Left ventricle myocardium inferior (tissue), 1 donor: ENCODE measurements at regions not wholly inside any gene's neighbourhood (a gene's known extent, or its start where the extent isn't known, plus 50 kb on each side); places are given as distances from the start of the nearest gene placed in this dataset.
A peak's percentile ranks its signal among the peaks of the same experiment; 100 is the strongest.
"Not testable (repeated sequence)": the region's sequence is repeated elsewhere in the genome, so short reads cannot be mapped to it uniquely, and the experiment has no call there.

Experiments
- DNase-seq: peaks from one replicate; pipeline ENCODE4 v3.0.0-alpha.2; 2020
- H3K27ac ChIP-seq: fragments of 200-600 bp; replicated peaks from 2 replicates; pipeline ENCODE4 v1.8.0; 2021
- H3K27me3 ChIP-seq: fragments of 200-600 bp; 2 replicates; pipeline ENCODE4 v1.8.0; 2021; ENCODE audit warnings: low read depth
- H3K36me3 ChIP-seq: fragments of 200-600 bp; 2 replicates; pipeline ENCODE4 v1.8.0; 2021
- H3K4me1 ChIP-seq: fragments of 200-600 bp; 2 replicates; pipeline ENCODE4 v1.8.0; 2021
- H3K4me3 ChIP-seq: fragments of 200-600 bp; 2 replicates; pipeline ENCODE4 v1.8.0; 2021; ENCODE audit warnings: mild to moderate bottlenecking, moderate library complexity
- H3K9me3 ChIP-seq: fragments of 200-600 bp; replicated peaks from 2 replicates; pipeline ENCODE4 v1.8.0; 2021
- CTCF ChIP-seq: fragments of 200-600 bp; IDR thresholded peaks from 2 replicates; pipeline ENCODE4 v1.8.0; 2021; ENCODE audit warnings: antibody characterized with exemption, mild to moderate bottlenecking, borderline replicate concordance
- intact Hi-C: fragments of 100-400 bp; cut with micrococcal nuclease; formaldehyde crosslinking; loops from one replicate; pipeline ENCODE4 v1.11.0; 2022
- donor health status: DM: no; HTN: yes; CAD: no; lungs with severe emphysema.

DNA sequence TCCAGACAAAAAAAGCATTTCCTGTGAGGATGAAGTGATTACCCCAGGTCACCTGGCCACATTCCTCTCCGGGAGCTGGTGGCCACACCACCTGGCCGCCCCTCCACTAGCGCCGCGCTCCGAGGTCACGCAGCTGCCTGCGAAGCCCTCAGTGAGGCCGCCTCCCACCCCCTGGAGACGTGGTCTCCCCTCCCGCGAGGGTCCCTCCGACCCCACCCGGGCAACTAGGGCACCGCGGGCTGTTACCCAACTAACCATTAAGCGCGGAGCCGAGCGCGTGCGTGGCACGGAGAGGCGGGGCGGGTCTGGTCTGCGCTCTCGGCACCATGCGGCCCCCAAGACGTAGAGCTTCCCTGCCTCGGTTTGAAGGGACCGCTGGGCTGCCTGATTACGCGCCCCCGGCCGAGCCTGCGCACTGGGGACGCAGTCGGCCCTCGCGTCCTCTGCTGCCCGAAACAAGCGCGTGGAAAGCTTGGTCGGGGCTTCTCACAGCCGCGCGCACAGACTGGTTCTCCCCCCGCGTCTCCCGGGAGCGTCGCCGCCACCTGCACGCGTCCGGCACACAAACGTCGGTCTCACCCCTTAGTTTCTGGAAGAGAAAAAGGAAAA, 106.5 kb downstream of the SLC16A1 start:
- no peaks in the 10 kb centered on the region for H3K36me3 ChIP-seq
- no peak overlapping the region for H3K27ac ChIP-seq
- peak; percentile 22 for DNase-seq
- peaks cover 12% of the 10 kb centered on the region for H3K4me1 ChIP-seq
- peaks cover 60% of the 10 kb centered on the region for H3K27me3 ChIP-seq
- TF ChIP-seq CTCF = no peak
- intact Hi-C loops = no loop called here
- no peaks in the 10 kb centered on the region for H3K9me3 ChIP-seq
- peak overlapping the region; percentile 67 for H3K4me3 ChIP-seq

DNA sequence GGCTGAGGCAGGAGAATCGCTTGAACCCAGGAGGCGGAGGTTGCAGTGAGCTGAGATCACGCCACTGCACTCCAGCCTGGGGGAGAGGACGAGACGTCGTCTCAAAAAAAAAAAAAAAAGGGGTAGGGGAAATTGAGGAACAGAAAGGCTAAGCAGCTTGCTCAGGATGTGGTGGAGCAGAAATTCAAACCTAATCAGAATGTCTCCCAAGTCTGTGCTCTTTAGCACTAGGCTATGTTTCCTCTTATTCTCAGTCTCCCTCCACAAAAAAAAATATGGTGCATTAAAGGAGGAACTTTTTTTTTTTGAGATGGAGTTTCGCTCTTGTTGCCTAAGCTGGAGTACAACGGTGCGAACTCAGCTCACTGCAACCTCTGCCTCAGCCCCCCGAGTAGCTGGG, 114.2 kb downstream of the SLC16A1 start:
- no peak for TF ChIP-seq CTCF
- no peak for DNase-seq
- no peak overlapping the region for H3K27ac ChIP-seq
- no peak overlapping the region for H3K4me3 ChIP-seq
- intact Hi-C loops = no loop called here
- H3K9me3 ChIP-seq = no peaks in the 10 kb centered on the region
- H3K4me1 ChIP-seq = peaks cover 10% of the 10 kb centered on the region
- no peaks in the 10 kb centered on the region for H3K36me3 ChIP-seq
- H3K27me3 ChIP-seq = no peaks in the 10 kb centered on the region

DNA sequence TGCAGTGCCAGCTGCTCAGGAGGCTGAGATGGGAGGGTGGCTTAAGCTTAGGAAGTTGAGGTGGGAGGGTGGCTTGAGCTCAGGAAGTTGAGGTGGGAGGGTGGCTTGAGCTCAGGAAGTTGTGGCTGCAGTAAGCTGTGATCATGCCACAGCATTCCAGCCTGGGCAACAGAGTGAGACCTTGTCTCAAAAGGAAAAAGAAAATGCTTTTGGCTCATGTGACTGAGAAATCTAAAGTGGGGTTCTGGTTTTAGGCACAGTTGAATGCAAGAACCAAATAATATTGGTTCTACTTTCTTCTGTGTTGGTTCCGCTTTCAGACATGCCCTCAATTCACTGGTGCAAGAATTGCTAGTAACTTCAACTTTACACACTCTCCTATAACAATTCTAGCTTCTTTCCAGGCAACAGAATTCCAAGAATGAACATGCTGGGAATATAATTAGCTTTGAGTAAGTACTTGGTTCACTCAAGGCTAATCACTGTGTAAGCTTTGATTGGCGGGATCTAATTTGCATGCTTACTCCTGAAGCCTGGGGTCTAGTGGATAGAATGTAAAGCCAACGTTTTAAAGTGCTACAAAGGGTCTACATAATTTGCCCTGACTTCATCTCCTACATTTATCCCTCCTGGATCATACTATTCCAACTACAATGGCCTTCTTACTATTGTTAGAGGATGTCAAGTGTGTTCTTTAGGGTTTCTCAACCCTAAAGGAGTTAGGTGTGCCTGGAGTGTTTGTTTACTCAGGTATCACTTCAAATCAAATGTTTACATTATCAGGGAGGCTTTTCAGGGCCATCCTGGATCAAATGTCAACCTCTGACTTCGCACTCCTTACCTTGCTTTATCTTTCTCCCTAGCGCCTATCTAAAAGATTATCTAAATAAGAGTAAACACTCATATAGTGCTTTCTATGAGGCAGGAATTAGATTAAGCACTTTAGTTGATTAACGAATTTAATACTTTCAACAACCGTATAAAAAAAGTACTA, 115.1 kb downstream of the SLC16A1 start:
- no peak for DNase-seq
- H3K4me3 ChIP-seq = no peak overlapping the region
- H3K4me1 ChIP-seq = peaks cover 10% of the 10 kb centered on the region
- H3K27me3 ChIP-seq = no peaks in the 10 kb centered on the region
- H3K27ac ChIP-seq = no peak overlapping the region
- TF ChIP-seq CTCF = no peak
- intact Hi-C loops = no loop called here
- H3K9me3 ChIP-seq = no peaks in the 10 kb centered on the region
- H3K36me3 ChIP-seq = no peaks in the 10 kb centered on the region

DNA sequence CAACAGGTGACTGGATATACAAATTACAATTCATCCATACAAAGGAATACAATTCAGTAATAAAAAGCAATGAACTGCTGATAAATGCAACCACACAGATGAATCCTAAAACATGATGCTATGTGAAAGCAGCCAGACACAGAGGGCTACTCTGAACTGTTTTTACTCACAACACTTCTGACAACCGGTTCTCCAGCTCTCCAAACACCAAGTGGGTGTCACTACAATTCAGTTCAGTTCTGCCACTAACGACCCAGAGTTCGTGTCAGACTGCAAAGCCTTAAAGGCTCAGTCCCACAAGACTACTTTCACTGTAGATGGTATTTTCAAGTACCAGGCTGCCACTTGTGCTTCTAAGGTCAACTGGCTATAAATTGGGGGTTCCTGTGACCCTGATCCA, 119.4 kb downstream of the SLC16A1 start:
- Histone ChIP-seq H3K27ac (no peak overlapping the region), H3K27me3 (no peaks in the 10 kb centered on the region), H3K4me3 (no peak overlapping the region), H3K9me3 (no peaks in the 10 kb centered on the region), H3K4me1 (peaks cover 13% of the 10 kb centered on the region), H3K36me3 (no peaks in the 10 kb centered on the region)
- no peak for DNase-seq
- intact Hi-C loops = no loop called here
- no peak for TF ChIP-seq CTCF

DNA sequence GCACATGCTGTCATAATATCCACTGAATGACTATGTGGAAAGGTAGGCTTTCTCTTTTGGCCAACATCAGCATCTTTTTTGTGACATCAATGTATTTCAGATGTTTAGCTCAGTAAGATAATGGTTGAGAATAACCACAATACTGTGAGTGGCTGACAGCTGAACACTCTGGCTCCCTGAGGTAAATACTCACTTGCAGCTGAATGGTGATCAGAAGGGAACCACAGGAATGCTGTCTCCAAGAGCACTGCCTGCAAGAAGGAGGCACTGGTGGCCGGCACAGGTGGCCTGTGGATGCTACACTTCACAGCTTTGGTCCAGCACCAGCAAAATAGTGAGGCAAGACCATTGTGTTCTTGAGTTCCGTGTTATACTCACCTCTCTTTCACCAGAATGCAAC, 118.7 kb upstream of the PPM1J start:
- TF ChIP-seq CTCF = no peak
- peaks cover 7% of the 10 kb centered on the region for H3K4me1 ChIP-seq
- no peaks in the 10 kb centered on the region for H3K9me3 ChIP-seq
- H3K4me3 ChIP-seq = no peak overlapping the region
- H3K36me3 ChIP-seq = no peaks in the 10 kb centered on the region
- H3K27me3 ChIP-seq = no peaks in the 10 kb centered on the region
- no peak overlapping the region for H3K27ac ChIP-seq
- no peak for DNase-seq
- intact Hi-C loops = no loop called here

DNA sequence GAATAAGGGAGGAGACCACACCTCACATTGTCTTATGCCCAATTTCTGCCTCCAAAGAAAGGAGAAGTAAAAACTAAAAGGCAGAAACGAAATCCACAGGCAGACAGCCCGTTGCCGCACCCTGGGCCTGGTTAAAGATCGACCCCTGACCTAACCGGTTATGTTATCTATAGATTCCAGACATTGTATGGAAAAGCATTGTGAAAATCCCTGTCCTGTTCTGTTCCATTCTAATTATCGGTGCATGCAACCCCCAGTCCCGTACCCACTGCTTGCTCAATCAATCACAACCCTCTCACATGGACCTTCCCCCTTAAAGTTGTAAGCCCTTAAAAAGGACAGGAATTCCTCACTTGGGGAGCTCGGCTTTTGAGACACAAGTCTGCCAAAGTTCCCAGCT, 117.1 kb upstream of the PPM1J start:
- H3K27ac ChIP-seq, H3K4me1 ChIP-seq, H3K4me3 ChIP-seq, H3K36me3 ChIP-seq, H3K9me3 ChIP-seq, intact Hi-C loops, H3K27me3 ChIP-seq, DNase-seq: not testable (repeated sequence)

DNA sequence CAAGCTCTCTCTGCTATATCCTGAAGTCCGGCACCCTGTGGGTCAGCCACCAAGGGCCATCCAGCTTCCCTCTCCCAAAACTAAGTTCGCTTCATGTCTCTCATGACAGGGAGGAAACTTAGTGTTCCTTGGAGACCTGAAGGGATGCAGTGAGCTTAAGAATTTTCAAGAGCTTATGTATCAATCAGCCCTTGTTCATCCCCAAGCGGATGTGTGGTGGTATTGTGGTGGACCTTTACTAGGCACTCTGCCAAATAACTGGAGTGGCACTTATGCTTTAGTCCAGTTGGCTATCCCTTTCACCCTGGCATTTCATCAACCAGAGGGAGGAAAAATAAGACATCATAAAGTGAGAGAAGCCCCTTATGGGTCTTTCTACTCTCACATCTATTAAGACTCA, 114.6 kb upstream of the PPM1J start:
- H3K4me1 ChIP-seq, DNase-seq, H3K9me3 ChIP-seq, H3K36me3 ChIP-seq, intact Hi-C loops, H3K27me3 ChIP-seq, H3K4me3 ChIP-seq, H3K27ac ChIP-seq: not testable (repeated sequence)
